Choroid plexus epithelial cell (primary cell): ENCODE measurements at regions not wholly inside any gene's neighbourhood (a gene's known extent, or its start where the extent isn't known, plus 50 kb on each side); places are given as distances from the start of the nearest gene placed in this dataset.
A peak's percentile ranks its signal among the peaks of the same experiment; 100 is the strongest.

Source experiments
- DNase-seq: peaks from one replicate; pipeline ENCODE4 v3.0.0-alpha.2; 2010; ENCODE audit warnings: low read depth
- H3K4me3 ChIP-seq: 2 replicates; pipeline ENCODE4 v1.5.1; 2011; ENCODE audit warnings: low read depth, mild to moderate bottlenecking, control low read depth, low read length, moderate library complexity
- CTCF ChIP-seq: conservative IDR thresholded peaks from 2 replicates; pipeline ENCODE4 v1.5.1; 2011; ENCODE audit warnings: low read depth, mild to moderate bottlenecking, control low read depth, inconsistent platforms, low read length, moderate library complexity

- no peak for TF ChIP-seq CTCF
- no peak overlapping the region for H3K4me3 ChIP-seq
- DNase-seq = no peak
Observed at GRCh38 chr12:68477906-68478305, 132.8 kb upstream of the RAP1B start.

GRCh38 chr12:68478516-68479260 lies 132.0 kb upstream of the RAP1B start:
- no peak for TF ChIP-seq CTCF
- no peak overlapping the region for H3K4me3 ChIP-seq
- no peak for DNase-seq

- no peak for TF ChIP-seq CTCF
- no peak overlapping the region for H3K4me3 ChIP-seq
- DNase-seq = peak; percentile 43
Observed at GRCh38 chr12:68479261-68479895, 131.3 kb upstream of the RAP1B start.

DNA sequence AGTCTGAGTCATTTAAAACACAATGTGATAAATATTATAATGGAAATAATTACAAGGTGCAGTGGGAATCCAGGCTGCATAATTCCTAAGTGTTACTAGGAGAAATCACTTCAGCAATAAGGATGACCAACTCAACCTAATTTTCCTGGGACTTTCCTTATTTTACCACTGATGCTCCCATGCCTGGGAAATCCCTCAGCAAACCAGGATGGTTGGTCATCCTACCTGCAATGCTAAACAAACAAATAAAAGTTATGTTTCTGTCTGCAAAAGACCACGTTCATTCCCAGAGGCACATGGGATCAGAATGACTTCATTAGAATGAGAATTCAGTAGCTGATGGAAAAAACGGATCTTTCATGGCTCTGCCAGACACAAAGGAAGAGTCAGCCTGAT lies 130.8 kb upstream of the RAP1B start:
- H3K4me3 ChIP-seq = no peak overlapping the region
- no peak for TF ChIP-seq CTCF
- no peak for DNase-seq

- no peak for TF ChIP-seq CTCF
- no peak for DNase-seq
- no peak overlapping the region for H3K4me3 ChIP-seq
Observed at GRCh38 chr12:68480526-68480925, 130.2 kb upstream of the RAP1B start.

DNA sequence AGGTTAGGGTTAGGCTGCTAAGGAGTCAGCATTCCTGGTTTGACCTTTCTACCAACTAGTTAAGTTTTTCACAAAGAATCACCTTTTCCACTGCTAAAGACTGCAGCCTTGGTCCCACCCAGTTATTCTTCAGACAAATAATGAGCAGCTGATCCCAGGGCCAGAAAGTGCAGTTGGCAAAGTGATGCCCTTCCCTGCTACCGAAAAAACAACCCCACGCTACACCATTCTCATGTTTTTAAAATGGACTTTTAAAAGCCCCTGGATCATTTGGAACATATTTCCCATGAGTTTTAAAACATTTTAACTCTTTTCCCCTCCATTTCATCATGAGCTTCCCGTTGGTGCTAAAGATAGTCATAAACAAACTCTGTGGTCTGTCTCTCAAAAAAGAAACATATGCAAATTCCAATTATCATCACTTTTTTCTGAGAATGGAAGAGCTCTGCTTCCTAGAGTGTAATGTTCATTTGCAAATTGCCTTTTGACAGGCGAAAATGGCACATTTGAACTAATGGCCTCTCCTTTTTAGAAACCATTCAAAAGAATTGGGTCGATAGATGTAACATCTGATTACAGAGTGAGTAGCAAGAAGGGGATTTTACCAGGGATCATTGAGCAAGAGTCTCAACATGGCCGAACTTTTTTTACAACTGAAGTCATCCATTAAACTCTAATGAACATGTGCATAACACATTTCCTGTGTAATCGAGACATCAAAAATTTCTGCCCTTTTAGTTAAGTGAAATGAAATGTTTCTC lies 129.3 kb upstream of the RAP1B start:
- no peak overlapping the region for H3K4me3 ChIP-seq
- DNase-seq = no peak
- TF ChIP-seq CTCF = no peak

DNA sequence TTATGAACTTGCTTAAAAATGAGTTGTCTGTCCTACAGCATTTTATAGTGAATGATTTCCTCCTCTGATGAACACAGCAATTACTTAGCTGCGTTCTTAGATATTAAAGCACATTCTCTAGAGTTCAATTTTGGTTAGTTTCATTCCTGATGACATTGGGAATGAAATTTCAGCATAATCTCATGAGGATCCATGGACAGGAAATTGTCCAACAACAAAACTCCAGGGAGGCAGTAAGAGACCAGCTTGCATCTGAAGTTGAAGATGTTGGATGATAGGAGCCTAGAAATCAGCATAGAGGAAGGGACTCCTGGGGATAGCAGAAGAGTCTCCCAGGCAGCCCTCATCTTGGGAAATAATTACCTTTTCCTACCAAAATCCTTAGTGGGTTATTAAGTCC lies 128.7 kb upstream of the RAP1B start:
- no peak overlapping the region for H3K4me3 ChIP-seq
- TF ChIP-seq CTCF = no peak
- no peak for DNase-seq
